Gastroesophageal sphincter (tissue), 3 donors: ENCODE measurements at regions not wholly inside any gene's neighbourhood (a gene's known extent, or its start where the extent isn't known, plus 50 kb on each side); places are given as distances from the start of the nearest gene placed in this dataset.

Source experiments
- CTCF ChIP-seq, 4 experiments: fragments of 200-600 bp in 2 of 4; fragments of 450-650 bp in 2 of 4; sonication (generic) in 1 of 4; IDR thresholded peaks; one replicate each; pipeline ENCODE4 v1.5.1; 2017 to 2019; ENCODE audit warnings: antibody characterized with exemption in 4 of 4, mild to moderate bottlenecking in 2 of 4, moderate library complexity in 2 of 4
- POLR2A ChIP-seq, 2 donors: fragments of 450-650 bp; IDR thresholded peaks; one replicate each; pipeline ENCODE4 v1.6.1; 2017; ENCODE audit warnings: antibody characterized with exemption in 2 of 2, mild to moderate bottlenecking in 2 of 2, moderate library complexity in 1 of 2

- TF ChIP-seq CTCF (IDR thresholded peaks at IDR 0.05) (no peak), POLR2A (IDR thresholded peaks at IDR 0.05) (no peak)
Measured at GRCh38 chr3:153233986-153234385, 72.0 kb downstream of the RAP2B start.
